ENCODE measurements at regions not wholly inside any gene's neighbourhood (a gene's known extent, or its start where the extent isn't known, plus 50 kb on each side); places are given as distances from the start of the nearest gene placed in this dataset.
"Not testable (repeated sequence)": the region's sequence is repeated elsewhere in the genome, so short reads cannot be mapped to it uniquely, and the experiment has no call there.

DNA sequence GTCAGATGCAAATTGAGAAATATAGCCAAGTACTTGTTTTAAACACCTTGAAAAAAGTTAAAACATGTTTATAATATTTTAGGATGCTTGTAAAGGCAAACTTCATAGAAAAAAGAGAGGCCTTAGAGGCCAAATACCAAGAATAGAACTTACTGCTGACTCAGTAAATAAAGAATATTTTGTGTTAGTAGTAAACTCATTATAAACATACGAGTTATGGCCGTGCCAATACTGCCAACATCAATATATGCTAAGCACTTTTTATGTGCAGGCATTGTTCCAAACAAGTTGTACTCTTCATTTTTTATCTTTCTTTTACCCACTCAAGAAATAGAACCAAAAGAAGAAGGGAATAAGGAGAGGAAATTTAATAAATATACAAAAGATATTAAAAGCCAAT lies 705.9 kb upstream of the NCAM2 start:
- Histone ChIP-seq H3K4me1 (ENCODE audit: control insufficient read depth in 5 of 5, insufficient read depth in 5 of 5, low read length in 5 of 5) (no peaks in the 10 kb centered on the region), H3K9ac (ENCODE audit: insufficient read depth in 1 of 2, low read length in 2 of 2) (no peak overlapping the region), H3K4me3 (no peak overlapping the region), H3K27me3 (ENCODE audit: control insufficient read depth in 3 of 3, insufficient read depth in 3 of 3, low read length in 2 of 3) (no peaks in the 10 kb centered on the region), H3K36me3 (ENCODE audit: control insufficient read depth in 4 of 4, insufficient read depth in 4 of 4, low read length in 4 of 4) (no peaks in the 10 kb centered on the region), H3K27ac (ENCODE audit: low read depth in 1 of 2, low read length in 1 of 2) (no peak overlapping the region), H3K9me3 (ENCODE audit: control insufficient read depth in 4 of 4, insufficient read depth in 3 of 4, low read length in 3 of 4) (no peaks in the 10 kb centered on the region)
- WGBS, 2 donors, result 61 to 75% methylated on average over 2 of the region's 2 CpGs
- ATAC-seq (ENCODE audit: insufficient read depth, low FRiP score), result no peak
- TF ChIP-seq, protein P1, sequence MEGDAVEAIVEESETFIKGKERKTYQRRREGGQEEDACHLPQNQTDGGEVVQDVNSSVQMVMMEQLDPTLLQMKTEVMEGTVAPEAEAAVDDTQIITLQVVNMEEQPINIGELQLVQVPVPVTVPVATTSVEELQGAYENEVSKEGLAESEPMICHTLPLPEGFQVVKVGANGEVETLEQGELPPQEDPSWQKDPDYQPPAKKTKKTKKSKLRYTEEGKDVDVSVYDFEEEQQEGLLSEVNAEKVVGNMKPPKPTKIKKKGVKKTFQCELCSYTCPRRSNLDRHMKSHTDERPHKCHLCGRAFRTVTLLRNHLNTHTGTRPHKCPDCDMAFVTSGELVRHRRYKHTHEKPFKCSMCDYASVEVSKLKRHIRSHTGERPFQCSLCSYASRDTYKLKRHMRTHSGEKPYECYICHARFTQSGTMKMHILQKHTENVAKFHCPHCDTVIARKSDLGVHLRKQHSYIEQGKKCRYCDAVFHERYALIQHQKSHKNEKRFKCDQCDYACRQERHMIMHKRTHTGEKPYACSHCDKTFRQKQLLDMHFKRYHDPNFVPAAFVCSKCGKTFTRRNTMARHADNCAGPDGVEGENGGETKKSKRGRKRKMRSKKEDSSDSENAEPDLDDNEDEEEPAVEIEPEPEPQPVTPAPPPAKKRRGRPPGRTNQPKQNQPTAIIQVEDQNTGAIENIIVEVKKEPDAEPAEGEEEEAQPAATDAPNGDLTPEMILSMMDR (IDR thresholded peaks at IDR 0.05; ENCODE audit: control extremely low read depth, extremely low read depth), result no peak
- no peak for DNase-seq

DNA sequence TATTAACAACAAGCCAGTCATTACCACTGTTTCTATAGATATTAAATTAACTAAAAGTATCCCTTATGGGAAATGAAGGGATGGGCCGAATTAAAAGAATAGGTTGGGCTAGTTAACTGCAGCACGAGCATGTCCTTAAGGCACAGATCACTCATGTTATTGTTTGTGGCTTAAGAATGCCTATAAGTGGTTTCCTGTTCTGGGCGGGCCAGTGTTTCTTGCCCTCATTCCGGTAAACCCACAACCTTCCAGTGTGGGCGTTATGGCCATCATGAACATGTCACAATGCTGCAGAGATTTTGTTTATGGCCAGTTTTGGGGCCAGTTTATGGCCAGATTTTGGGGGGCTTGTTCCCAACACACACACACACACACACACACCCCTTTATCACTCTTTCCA lies 705.4 kb upstream of the NCAM2 start:
- not testable (repeated sequence) for DNase-seq; H3K27me3 ChIP-seq (ENCODE audit: control insufficient read depth in 3 of 3, insufficient read depth in 3 of 3, low read length in 2 of 3); H3K36me3 ChIP-seq (ENCODE audit: control insufficient read depth in 4 of 4, insufficient read depth in 4 of 4, low read length in 4 of 4); H3K9ac ChIP-seq (ENCODE audit: insufficient read depth in 1 of 2, low read length in 2 of 2); H3K27ac ChIP-seq (ENCODE audit: low read depth in 1 of 2, low read length in 1 of 2); H3K4me3 ChIP-seq; H3K9me3 ChIP-seq (ENCODE audit: control insufficient read depth in 4 of 4, insufficient read depth in 3 of 4, low read length in 3 of 4); H3K4me1 ChIP-seq (ENCODE audit: control insufficient read depth in 5 of 5, insufficient read depth in 5 of 5, low read length in 5 of 5); ATAC-seq (ENCODE audit: insufficient read depth, low FRiP score)
- 47 to 59% methylated on average over 5 of the region's 5 CpGs for WGBS, 2 donors

GRCh38 chr21:20301395-20301794 lies 696.8 kb upstream of the NCAM2 start:
- TF ChIP-seq, protein P1 (IDR thresholded peaks at IDR 0.05; ENCODE audit: control extremely low read depth, extremely low read depth), result no peak
- DNase-seq (no peak), ATAC-seq (ENCODE audit: insufficient read depth, low FRiP score) (no peak)
- WGBS, 2 donors, result 53 to 83% methylated on average over 1 of the region's 1 CpG
- Histone ChIP-seq H3K27ac (ENCODE audit: low read depth in 1 of 2, low read length in 1 of 2) (no peak overlapping the region), H3K9ac (ENCODE audit: insufficient read depth in 1 of 2, low read length in 2 of 2) (no peak overlapping the region), H3K4me1 (ENCODE audit: control insufficient read depth in 5 of 5, insufficient read depth in 5 of 5, low read length in 5 of 5) (no peaks in the 10 kb centered on the region), H3K36me3 (ENCODE audit: control insufficient read depth in 4 of 4, insufficient read depth in 4 of 4, low read length in 4 of 4) (no peaks in the 10 kb centered on the region), H3K27me3 (ENCODE audit: control insufficient read depth in 3 of 3, insufficient read depth in 3 of 3, low read length in 2 of 3) (no peaks in the 10 kb centered on the region), H3K4me3 (no peak overlapping the region), H3K9me3 (ENCODE audit: control insufficient read depth in 4 of 4, insufficient read depth in 3 of 4, low read length in 3 of 4) (no peaks in the 10 kb centered on the region)

- Histone ChIP-seq H3K9me3 (ENCODE audit: control insufficient read depth in 4 of 4, insufficient read depth in 3 of 4, low read length in 3 of 4) (no peaks in the 10 kb centered on the region), H3K9ac (ENCODE audit: insufficient read depth in 1 of 2, low read length in 2 of 2) (no peak overlapping the region), H3K27me3 (ENCODE audit: control insufficient read depth in 3 of 3, insufficient read depth in 3 of 3, low read length in 2 of 3) (no peaks in the 10 kb centered on the region), H3K36me3 (ENCODE audit: control insufficient read depth in 4 of 4, insufficient read depth in 4 of 4, low read length in 4 of 4) (no peaks in the 10 kb centered on the region), H3K4me3 (no peak overlapping the region), H3K27ac (ENCODE audit: low read depth in 1 of 2, low read length in 1 of 2) (no peak overlapping the region), H3K4me1 (ENCODE audit: control insufficient read depth in 5 of 5, insufficient read depth in 5 of 5, low read length in 5 of 5) (no peaks in the 10 kb centered on the region)
- 79 to 80% methylated on average over 6 of the region's 6 CpGs for WGBS, 2 donors
- DNase-seq (no peak), ATAC-seq (ENCODE audit: insufficient read depth, low FRiP score) (no peak)
- TF ChIP-seq, protein P1 (IDR thresholded peaks at IDR 0.05; ENCODE audit: control extremely low read depth, extremely low read depth), result no peak
Observed at GRCh38 chr21:20302084-20302483, 696.1 kb upstream of the NCAM2 start.

All from lung (tissue), 11 donors.